ENCODE measurements at regions not wholly inside any gene's neighbourhood (a gene's known extent, or its start where the extent isn't known, plus 50 kb on each side); places are given as distances from the start of the nearest gene placed in this dataset.
"Not testable (repeated sequence)": the region's sequence is repeated elsewhere in the genome, so short reads cannot be mapped to it uniquely, and the experiment has no call there.

- DNase-seq = no peak
These were observed 151.0 kb upstream of the ATF7IP start for GRCh38 chr12:14214495-14214894.

- not testable (repeated sequence) for DNase-seq
These were observed 149.5 kb upstream of the ATF7IP start for GRCh38 chr12:14215949-14216348.

- DNase-seq = peak; percentile 12 to 22
These were observed 148.8 kb upstream of the ATF7IP start for GRCh38 chr12:14216405-14217294.

- DNase-seq = no peak
These were observed 146.3 kb upstream of the ATF7IP start for GRCh38 chr12:14219156-14219555.

- DNase-seq = not testable (repeated sequence)
These were observed 145.8 kb upstream of the ATF7IP start for GRCh38 chr12:14219670-14220069.

GRCh38 chr12:14225064-14225463 is 140.4 kb upstream of the ATF7IP start:
- no peak for DNase-seq

GRCh38 chr12:14235176-14235575 is 130.3 kb upstream of the ATF7IP start:
- not testable (repeated sequence) for DNase-seq

- not testable (repeated sequence) for DNase-seq
These were observed 128.8 kb upstream of the ATF7IP start for GRCh38 chr12:14236641-14237040.

GRCh38 chr12:14238221-14238792 is 127.2 kb upstream of the ATF7IP start:
- DNase-seq = peak; percentile 22 to 66

GRCh38 chr12:14239350-14239934 is 126.0 kb upstream of the ATF7IP start:
- DNase-seq = peak; percentile 76 to 78

- peak; percentile 21 to 25 for DNase-seq
These were observed 125.3 kb upstream of the ATF7IP start for GRCh38 chr12:14239935-14240872.

GRCh38 chr12:14240873-14241220 is 124.6 kb upstream of the ATF7IP start:
- no peak for DNase-seq

- DNase-seq = not testable (repeated sequence)
These were observed 122.7 kb upstream of the ATF7IP start for GRCh38 chr12:14242825-14243224.

- no peak for DNase-seq
These were observed 121.5 kb upstream of the ATF7IP start for GRCh38 chr12:14243941-14244340.

GRCh38 chr12:14244876-14245669 is 120.4 kb upstream of the ATF7IP start:
- DNase-seq = no peak

GRCh38 chr12:14247166-14247565 is 118.3 kb upstream of the ATF7IP start:
- DNase-seq = no peak

GRCh38 chr12:14249368-14249767 is 116.1 kb upstream of the ATF7IP start:
- no peak for DNase-seq

GRCh38 chr12:14252697-14253096 is 112.8 kb upstream of the ATF7IP start:
- DNase-seq = peak; percentile 47 to 72

GRCh38 chr12:14253496-14253895 is 112.0 kb upstream of the ATF7IP start:
- DNase-seq = no peak

GRCh38 chr12:14254781-14255180 is 110.7 kb upstream of the ATF7IP start:
- no peak for DNase-seq

GRCh38 chr12:14256121-14256520 is 109.4 kb upstream of the ATF7IP start:
- peak; percentile 18 to 25 for DNase-seq

Measured in inflammatory macrophage treated with lipopolysaccharide for 1 hour (primary cell).